GM18861 (cell line): ENCODE measurements at regions not wholly inside any gene's neighbourhood (a gene's known extent, or its start where the extent isn't known, plus 50 kb on each side); places are given as distances from the start of the nearest gene placed in this dataset.

Experiments
- ATAC-seq: cut with Tn5 transposase; IDR thresholded peaks from one replicate; pipeline ENCODE4 v1.9.1; 2021; ENCODE audit not compliant: unreplicated experiment

GRCh38 chr2:12162269-12163247 lies 416.1 kb downstream of the LPIN1 start:
- no peak for ATAC-seq

DNA sequence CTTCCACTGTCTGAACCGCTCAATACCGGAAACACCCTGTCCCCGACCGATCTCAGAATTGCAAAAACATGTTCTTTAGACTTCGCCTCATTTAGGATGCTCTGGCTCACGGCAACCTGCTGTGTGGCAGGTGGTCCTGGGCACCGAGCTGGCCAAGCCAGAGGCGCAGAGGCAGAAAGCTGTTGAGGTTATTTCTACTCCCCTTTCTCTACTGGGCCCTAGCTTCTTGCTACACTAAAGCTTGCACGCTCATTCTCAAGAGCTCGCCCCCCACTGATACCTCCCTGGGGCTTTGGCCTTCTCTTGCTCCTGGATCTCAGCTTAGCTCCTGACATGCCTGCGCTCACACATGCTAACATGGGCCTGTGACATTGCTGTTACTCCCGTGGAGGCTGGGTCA lies 417.4 kb downstream of the LPIN1 start:
- no peak for ATAC-seq

DNA sequence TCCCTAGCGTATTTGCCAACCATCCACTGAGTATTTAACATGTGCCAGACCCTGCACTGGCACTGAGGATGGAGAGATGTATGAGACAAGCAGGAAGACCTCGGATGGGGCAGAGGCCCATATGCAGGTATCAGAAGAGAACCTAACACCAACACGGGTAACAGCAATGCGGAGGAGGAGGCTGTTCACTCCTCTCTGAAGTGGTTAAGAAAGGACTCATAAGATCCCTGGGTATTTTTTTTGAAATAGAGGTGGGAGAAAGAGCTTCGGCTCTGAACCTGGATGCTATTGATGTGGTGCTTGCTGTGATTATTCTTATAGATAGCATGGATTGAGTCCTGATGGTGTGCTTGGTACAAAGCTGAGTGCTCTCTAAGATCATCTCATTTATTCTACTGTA lies 418.3 kb downstream of the LPIN1 start:
- no peak for ATAC-seq

- ATAC-seq = no peak
These were observed 421.3 kb downstream of the LPIN1 start for GRCh38 chr2:12167525-12168317.

DNA sequence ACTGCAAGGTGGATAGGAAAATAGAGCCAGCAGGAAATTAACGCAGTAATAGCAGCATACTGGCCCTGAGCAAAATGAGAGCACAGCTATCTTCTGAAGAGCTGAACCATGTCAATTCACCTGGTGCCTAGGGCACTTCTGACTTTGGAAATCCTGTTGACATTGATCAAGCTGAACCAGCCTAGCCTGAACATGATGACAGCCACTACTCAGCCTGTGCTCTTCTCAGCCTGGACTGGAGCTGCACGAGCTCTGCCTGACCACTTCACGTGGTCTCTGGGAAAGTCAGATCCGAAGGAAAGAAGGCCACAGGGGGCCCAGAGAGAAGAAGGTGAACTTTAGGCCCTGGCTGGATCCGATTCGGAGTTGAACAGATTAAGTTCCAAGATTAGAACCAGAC lies 421.9 kb downstream of the LPIN1 start:
- no peak for ATAC-seq

DNA sequence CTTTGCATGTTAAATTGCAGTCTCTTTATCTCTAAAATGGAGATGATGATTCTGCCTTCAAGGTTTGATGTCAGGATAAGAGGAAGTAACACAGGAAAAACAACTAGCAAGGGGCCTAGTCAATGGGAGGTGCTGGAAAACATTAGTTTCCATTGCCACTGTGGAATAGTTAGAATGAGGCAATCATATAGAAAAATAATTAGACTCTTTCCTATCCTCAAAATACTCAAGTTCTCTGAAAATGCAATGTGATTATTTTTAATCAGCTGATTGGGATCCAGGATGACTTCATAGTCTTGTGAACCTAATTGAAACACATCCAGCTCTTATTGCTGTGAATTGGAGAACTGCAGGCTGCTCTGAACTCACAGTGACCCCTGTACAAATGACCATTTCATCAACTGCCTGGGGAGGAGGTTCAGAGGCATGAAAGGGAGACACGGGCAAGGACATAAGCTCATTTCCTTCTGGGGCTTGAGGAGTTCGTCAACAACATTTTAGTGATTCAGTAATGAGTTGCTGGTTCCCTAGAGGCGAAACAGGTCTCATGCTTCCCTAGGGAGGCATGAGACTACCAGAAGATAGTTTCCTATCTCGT lies 422.5 kb downstream of the LPIN1 start:
- ATAC-seq = peak; percentile 63

- ATAC-seq = no peak
These were observed 423.3 kb downstream of the LPIN1 start for GRCh38 chr2:12169721-12170120.

DNA sequence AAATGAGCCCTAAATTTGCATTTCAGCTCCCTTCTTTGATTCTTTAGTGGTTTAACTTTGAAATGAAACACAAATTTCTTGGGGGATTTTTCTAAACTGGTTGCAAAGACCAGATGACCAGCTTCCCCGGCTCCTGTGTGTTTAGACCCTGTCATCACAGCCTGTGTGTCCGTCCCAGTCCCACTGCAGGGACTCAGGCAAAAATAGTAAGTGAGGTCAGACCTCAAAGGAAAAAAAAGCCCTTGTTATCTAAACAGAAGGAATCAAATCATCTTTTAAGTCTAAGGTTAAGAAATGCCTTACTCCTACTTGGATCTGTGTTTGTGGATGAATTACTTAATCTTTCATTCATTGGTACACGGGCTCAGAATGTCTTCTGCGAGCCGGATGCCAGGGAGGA lies 423.7 kb downstream of the LPIN1 start:
- no peak for ATAC-seq

GRCh38 chr2:12173271-12173942 lies 427.0 kb downstream of the LPIN1 start:
- ATAC-seq = no peak

DNA sequence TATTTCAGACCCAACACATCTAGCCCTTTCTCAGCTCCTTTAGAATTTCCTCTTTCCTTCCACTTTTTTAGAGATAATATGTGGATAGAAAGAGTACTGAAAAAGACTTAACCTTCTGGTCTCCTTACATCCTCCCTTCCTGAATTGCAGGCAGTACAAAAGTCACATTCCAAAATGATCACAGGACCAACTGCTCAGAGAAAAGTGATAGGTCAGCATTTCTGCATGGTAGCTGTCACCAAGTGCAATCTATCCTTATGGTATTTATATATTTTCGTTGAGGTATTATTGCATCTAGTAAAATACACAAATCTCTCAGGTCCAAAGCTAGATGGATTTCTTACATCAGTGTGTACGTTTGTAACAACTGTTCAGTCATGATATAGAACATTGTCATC lies 427.5 kb downstream of the LPIN1 start:
- no peak for ATAC-seq

DNA sequence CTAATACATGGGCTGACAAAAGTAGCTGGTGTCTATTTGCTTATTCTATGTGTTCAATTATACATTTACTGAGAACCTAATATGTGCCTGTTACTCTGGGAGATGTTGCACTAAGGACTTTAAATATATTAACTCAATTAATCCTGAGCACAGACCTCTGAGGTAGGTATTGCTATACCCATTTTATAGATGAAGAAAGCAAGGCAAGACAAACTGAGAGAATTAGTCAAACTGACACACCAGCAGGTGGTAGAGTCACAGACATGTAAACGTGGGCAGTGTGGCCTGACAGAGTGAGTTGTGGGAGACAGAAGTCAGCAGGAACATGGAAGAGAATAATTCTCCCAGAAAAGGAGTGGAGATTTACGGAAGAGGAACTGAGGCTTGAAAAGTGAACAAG lies 428.9 kb downstream of the LPIN1 start:
- no peak for ATAC-seq

DNA sequence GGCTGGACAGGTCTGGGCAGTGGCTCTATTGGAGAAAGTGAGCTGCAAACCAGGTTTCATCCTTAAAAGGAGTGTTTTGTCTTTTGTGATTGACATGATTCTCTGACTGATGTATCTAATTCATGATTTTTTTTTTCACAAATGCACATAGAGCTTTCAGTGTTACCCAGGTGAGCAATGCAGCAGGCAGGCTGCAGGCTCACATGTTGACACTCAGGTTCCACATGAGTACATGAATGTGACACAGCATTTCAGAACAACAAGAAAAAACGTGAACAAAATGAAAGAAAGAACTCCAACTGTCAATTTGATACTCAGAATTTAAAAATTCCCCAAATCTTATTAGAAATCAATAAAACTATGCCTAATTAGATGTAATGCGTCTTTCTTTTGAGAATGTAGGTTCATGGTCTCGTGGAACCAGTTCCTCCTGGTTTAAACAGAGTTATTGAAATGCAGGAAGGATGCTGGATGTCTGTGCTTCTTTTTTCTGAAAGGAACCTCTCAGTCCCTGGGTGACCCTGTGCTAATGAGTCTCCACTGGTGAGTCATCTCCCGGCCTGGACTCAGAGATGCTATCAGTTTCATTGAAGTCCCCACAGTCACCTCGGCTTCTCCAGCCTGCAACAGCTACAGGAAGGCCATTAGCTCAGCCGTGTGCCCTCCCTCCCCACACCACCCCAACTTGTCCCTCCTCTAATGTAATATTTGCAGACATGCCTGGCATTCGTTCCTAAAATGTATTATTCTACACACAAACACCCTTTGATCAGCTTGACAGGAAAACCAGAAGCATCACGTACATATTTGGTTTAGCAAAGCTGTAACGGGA lies 430.4 kb downstream of the LPIN1 start:
- peak; percentile 82 for ATAC-seq

DNA sequence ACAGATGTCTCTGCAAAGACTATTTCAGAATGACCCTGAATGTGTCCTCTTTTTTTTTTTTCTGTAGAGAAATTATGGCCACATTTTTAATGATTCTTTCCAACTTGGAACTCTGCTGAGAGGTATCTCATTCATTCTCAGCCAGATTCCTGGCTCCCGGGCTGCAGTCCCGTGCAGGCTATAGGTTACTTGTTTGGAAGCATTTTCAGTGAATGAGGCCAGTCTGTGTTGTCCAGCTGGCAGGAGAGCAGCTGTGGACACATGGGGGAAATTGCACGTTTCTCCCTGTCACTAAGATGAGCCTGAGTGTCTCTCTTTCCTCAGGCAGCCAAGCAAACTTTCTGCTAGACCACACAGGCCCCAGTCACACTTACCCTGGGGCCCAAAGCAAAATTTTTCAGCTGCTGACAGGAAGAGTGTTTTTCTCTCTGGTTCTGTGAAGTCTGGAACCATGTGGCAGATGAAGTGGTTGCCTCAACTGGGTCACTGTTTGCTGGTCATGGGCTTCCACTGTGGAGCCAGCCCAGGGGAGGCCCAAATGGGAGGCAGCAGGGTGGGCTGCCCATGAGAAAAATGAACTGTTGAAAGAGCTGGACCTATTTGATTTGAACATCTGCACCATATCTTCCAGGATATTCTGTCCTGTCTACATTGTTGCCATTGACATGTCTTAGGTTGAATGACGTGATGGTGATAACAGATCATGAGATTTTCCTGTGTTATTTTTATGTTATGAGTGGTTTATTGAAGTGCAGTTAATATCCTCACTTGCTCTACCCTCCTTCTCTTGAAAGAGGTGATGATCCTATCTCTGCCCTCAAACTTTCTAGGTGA lies 431.2 kb downstream of the LPIN1 start:
- ATAC-seq = peak; percentile 82

- no peak for ATAC-seq
These were observed 432.1 kb downstream of the LPIN1 start for GRCh38 chr2:12178289-12179080.

DNA sequence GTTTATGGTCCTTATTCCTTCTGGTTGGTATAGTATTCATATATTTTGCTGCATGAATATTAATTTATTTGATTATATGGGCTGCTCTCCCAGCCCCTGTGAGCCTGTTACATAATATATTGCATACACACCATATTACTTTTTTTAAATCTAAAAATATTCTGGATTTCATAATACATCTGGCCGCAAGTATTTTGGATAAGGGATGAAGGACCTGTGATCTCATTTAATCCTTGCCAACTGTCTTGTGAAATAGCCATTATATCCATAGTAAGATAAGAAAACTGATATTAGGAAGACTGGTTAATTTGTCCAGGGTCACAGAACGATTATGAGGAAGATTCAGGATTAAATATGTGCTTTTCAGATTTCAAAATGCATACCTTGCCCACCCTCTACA lies 433.6 kb downstream of the LPIN1 start:
- no peak for ATAC-seq

DNA sequence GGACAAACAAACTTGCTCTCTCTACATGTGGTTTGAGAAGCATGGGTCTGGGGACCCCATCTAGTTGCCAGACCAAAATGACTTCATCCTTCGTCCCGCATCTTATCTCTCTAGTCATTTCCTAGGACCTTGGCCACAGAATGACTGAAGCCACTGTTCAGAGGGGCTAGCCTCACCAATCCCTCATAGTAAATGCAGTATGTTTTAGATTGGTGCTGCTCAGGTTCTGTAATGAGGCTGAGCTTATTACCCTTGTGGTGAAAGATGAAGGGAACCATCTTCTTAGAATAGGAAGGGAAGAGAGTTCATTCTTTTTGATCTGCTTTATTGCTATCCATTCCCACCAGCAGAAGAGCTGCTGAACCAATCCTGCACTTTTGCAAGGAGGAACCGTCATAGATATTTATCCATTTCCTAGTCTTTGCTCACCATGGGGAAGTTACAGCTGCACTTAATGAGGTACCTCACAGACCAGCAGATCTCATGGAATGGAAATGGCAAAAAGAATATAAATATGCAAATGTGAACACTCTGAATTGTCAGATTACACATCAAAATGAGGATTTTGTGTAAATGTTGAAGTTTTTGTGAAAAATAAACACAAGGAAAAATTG lies 436.7 kb downstream of the LPIN1 start:
- ATAC-seq = no peak

DNA sequence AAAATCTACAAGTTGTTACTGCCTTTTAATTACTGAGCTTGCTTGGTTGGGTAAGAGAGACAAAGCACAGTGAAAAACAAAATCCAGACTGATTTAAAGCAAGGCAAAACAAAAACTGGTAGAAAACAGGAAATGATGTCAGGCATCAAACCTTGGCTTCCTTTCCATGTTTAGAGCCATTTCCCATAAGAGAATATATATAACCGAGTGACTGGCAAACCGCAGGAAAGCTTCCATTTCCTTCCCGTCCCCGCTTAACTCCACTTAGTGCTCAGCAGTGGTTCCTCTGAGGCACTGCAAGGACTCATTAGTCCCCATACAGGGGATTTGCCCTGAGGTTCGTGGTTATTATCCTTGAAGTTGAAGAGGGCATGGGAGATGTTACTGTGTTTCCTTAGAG lies 446.3 kb downstream of the LPIN1 start:
- no peak for ATAC-seq

DNA sequence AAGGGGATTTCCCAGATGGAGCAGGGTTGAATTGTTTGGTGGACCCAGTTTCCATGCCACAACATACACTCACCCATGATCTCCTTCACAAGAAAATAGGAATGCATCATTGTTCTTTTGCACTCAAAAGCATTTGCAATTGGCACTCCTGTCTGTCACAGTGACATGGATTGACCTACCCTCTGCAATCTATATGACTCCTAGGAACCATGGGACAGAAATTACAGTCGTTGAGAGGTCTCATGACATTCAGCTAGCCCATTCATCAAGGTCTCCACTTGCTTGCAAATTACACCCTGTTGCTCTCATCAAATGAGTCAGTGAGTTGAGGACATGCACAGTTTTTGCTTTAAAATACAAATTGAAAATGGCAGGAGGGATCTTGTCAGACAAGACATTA lies 448.5 kb downstream of the LPIN1 start:
- no peak for ATAC-seq
